Left lung (tissue), 4 donors: ENCODE measurements at regions not wholly inside any gene's neighbourhood (a gene's known extent, or its start where the extent isn't known, plus 50 kb on each side); places are given as distances from the start of the nearest gene placed in this dataset.

Source experiments
- ATAC-seq: fragments of 200-7000 bp; cut with Tn5 transposase; one replicate; pipeline ENCODE4 v1.9.1; 2020; ENCODE audit warnings: moderate library complexity
- DNase-seq, 4 donors: peaks; one replicate each; pipeline ENCODE4 v3.0.0-alpha.2; 2013 to 2020
- H3K27ac ChIP-seq, 2 donors: fragments of 200-600 bp; sonication (generic) in 1 of 2; one replicate each; pipeline versions ENCODE4 v1.5.0 to v1.8.0; 2020 to 2021
- H3K27me3 ChIP-seq, 2 donors: fragments of 200-600 bp; sonication (generic) in 1 of 2; one replicate each; pipeline versions ENCODE4 v1.5.0 to v1.8.0; 2020 to 2021
- H3K36me3 ChIP-seq, 2 donors: fragments of 200-600 bp; sonication (generic) in 1 of 2; one replicate each; pipeline versions ENCODE4 v1.5.0 to v1.8.0; 2020 to 2021
- H3K4me1 ChIP-seq, 2 donors: fragments of 200-600 bp; one replicate each; pipeline ENCODE4 v1.8.0; 2021
- H3K4me3 ChIP-seq, 2 donors: fragments of 200-600 bp; sonication (generic) in 1 of 2; one replicate each; pipeline versions ENCODE4 v1.5.0 to v1.8.0; 2020 to 2021; ENCODE audit warnings: mild to moderate bottlenecking in 1 of 2
- H3K9me3 ChIP-seq, 2 donors: fragments of 200-600 bp; sonication (generic) in 1 of 2; one replicate each; pipeline versions ENCODE4 v1.5.0 to v1.8.0; 2020 to 2021
- CTCF ChIP-seq, 2 donors: fragments of 200-600 bp; sonication (generic) in 1 of 2; IDR thresholded peaks; one replicate each; pipeline versions ENCODE4 v1.5.0 to v1.8.0; 2021; ENCODE audit warnings: antibody characterized with exemption in 2 of 2
- intact Hi-C, 2 donors: fragments of 100-400 bp; cut with DNase I; formaldehyde crosslinking; loops; one replicate each; pipeline versions ENCODE4 v1.11.2 to v1.14.2; 2022
- donor health status: DM: no; HTN: yes; CAD: no.
- donor health status: DM: no; HTN: no; CAD: no.

- no peak for DNase-seq
- intact Hi-C loops = no loop called here
- no peak for ATAC-seq
- no peak for TF ChIP-seq CTCF (IDR thresholded peaks at IDR 0.05)
- H3K9me3 ChIP-seq = peaks cover 0 to 5% of the 10 kb centered on the region in 2 donors
- no peaks in the 10 kb centered on the region for H3K4me1 ChIP-seq
- no peak overlapping the region for H3K4me3 ChIP-seq
- no peaks in the 10 kb centered on the region for H3K36me3 ChIP-seq
- no peaks in the 10 kb centered on the region for H3K27me3 ChIP-seq
- no peak overlapping the region for H3K27ac ChIP-seq
Observed at GRCh38 chr2:117485588-117485987, 328.9 kb upstream of the DDX18 start.

DNA sequence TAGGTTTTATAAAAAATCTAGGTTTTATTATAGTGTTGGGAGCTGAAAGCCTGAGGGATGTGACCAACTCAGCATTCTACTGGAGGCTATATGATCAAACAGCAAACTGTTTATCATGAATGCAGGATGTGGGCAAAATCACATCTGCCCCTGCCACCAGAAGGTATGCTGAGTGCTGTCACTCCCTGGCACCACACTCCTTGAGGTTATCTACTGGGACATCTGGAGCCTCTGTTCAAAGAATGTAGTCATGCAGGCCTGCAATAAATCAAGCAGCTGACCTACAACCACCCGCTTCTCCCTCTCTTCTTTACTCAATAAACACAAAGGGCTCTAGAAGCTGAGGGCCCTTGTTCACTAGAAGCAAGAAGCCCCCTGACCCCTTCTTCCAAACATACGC is 328.4 kb upstream of the DDX18 start:
- intact Hi-C loops = no loop called here
- Histone ChIP-seq H3K4me3 (no peak overlapping the region), H3K27ac (no peak overlapping the region), H3K4me1 (no peaks in the 10 kb centered on the region), H3K36me3 (no peaks in the 10 kb centered on the region), H3K27me3 (no peaks in the 10 kb centered on the region), H3K9me3 (peaks cover 0 to under 1% of the 10 kb centered on the region in 2 donors)
- no peak for TF ChIP-seq CTCF (IDR thresholded peaks at IDR 0.05)
- DNase-seq = no peak
- no peak for ATAC-seq

DNA sequence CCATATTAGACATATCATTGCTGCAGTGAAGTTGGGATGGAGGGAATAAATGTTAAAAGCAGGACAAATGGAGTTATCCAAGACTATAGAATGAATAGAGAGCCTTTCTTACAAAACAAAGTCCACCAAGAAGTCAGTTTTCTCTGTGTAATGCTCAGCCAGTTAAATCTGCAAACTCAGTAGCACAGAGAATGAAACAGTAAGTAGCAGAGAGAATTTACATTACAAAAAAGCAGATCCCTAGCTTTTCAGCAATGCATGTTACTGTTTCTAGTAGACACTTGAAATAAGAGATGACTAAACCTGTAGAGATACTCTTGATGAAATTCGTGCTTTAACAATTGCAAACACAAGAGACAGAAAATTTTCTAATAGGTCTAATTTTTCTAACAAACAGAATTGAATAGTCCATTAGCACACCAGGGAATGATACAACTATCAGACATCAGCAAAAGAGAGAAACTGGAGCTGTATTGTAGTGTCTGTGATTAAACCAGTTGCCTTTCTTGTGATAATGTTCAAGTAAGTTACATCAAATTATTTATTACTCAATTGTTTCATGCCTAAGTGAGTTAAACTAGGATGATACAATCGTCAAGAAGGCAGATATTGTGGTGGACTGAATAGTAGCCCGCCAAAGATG is 322.2 kb upstream of the DDX18 start:
- intact Hi-C loops = no loop called here
- no peak for TF ChIP-seq CTCF (IDR thresholded peaks at IDR 0.05)
- ATAC-seq = no peak

DNA sequence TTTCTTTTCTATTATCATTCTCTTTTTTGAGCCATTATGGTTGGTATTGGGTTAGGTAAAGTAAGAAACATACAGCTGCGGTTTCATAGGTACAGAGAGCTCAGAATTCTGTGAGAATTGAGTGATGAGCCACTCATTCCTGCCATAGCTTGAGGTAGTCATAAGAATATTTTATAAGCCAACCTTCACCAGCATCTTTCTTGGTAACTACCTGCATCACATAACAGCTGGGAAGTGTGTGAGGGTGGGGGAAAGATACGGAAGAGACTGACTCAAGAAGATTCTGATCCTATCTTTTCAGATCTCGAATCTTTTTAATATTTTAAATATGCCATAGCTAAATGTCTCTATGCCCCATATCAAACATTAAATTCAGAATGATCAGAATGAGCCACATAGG is 313.8 kb upstream of the DDX18 start:
- no peak overlapping the region for H3K27ac ChIP-seq
- peaks cover 0 to 6% of the 10 kb centered on the region in 2 donors for H3K9me3 ChIP-seq
- DNase-seq (no peak), ATAC-seq (no peak)
- intact Hi-C loops = no loop called here
- no peaks in the 10 kb centered on the region for H3K4me1 ChIP-seq
- H3K27me3 ChIP-seq = no peaks in the 10 kb centered on the region
- H3K4me3 ChIP-seq = no peak overlapping the region
- TF ChIP-seq CTCF (IDR thresholded peaks at IDR 0.05) = no peak
- no peaks in the 10 kb centered on the region for H3K36me3 ChIP-seq

More for the DNA sequence above, 322.2 kb upstream of the DDX18 start:
- Histone ChIP-seq H3K27ac (no peak overlapping the region), H3K9me3 (no peaks in the 10 kb centered on the region), H3K4me3 (no peak overlapping the region), H3K36me3 (no peaks in the 10 kb centered on the region), H3K27me3 (no peaks in the 10 kb centered on the region), H3K4me1 (no peaks in the 10 kb centered on the region)
- no peak for DNase-seq

GRCh38 chr2:117502121-117502520 is 312.4 kb upstream of the DDX18 start:
- ATAC-seq = no peak
- no peaks in the 10 kb centered on the region for H3K36me3 ChIP-seq
- no peak for TF ChIP-seq CTCF (IDR thresholded peaks at IDR 0.05)
- no peaks in the 10 kb centered on the region for H3K27me3 ChIP-seq
- H3K4me1 ChIP-seq = no peaks in the 10 kb centered on the region
- intact Hi-C loops = no loop called here
- DNase-seq = no peak
- H3K9me3 ChIP-seq = peaks cover 0 to 6% of the 10 kb centered on the region in 2 donors
- no peak overlapping the region for H3K4me3 ChIP-seq
- H3K27ac ChIP-seq = no peak overlapping the region
